H1 (cell line): ENCODE measurements at regions not wholly inside any gene's neighbourhood (a gene's known extent, or its start where the extent isn't known, plus 50 kb on each side); places are given as distances from the start of the nearest gene placed in this dataset.

Experiments used
- BCL11A ChIP-seq, 2 experiments: IDR thresholded peaks; one replicate each; pipeline ENCODE4 v1.6.1; 2011; ENCODE audit warnings: low read depth in 2 of 2, low read length in 2 of 2, mild to moderate bottlenecking in 2 of 2
- CBX8 ChIP-seq: fragments of 300-800, 300-1000 bp; sonication (generic); IDR thresholded peaks from 2 replicates; pipeline ENCODE4 v1.7.1; 2016; ENCODE audit warnings: low read depth, low read length, borderline replicate concordance
- CHD1 ChIP-seq: IDR thresholded peaks from 2 replicates; pipeline ENCODE4 v1.6.1; 2012; ENCODE audit warnings: low read depth, low read length, improper control_type of control experiment
- CTCF ChIP-seq, 3 experiments: IDR thresholded peaks; 1 replicate in 2 of 3; 2 replicates in 1 of 3; pipeline versions ENCODE4 v1.5.1 to v1.6.1; 2011; ENCODE audit warnings: low read length in 3 of 3, mild to moderate bottlenecking in 3 of 3, inconsistent platforms in 2 of 3, low read depth in 1 of 3, moderate library complexity in 1 of 3; ENCODE audit not compliant: insufficient read depth in 1 of 3; ENCODE audit errors: control extremely low read depth in 1 of 3
- EP300 ChIP-seq, 2 experiments: IDR thresholded peaks; 1 replicate in 1 of 2; 2 replicates in 1 of 2; pipeline ENCODE4 v1.6.1; 2011 to 2012; ENCODE audit warnings: low read depth in 2 of 2, low read length in 2 of 2, mild to moderate bottlenecking in 2 of 2, borderline replicate concordance in 1 of 2, inconsistent platforms in 1 of 2, moderate library complexity in 1 of 2
- JUN ChIP-seq: IDR thresholded peaks from 2 replicates; pipeline ENCODE4 v1.6.1; 2011; ENCODE audit warnings: low read depth, mild to moderate bottlenecking, improper control_type of control experiment, low read length
- MAX ChIP-seq: IDR thresholded peaks from 2 replicates; pipeline ENCODE4 v1.6.1; 2012; ENCODE audit warnings: inconsistent platforms
- POLR2A ChIP-seq, 2 experiments: IDR thresholded peaks; 1 replicate in 1 of 2; 2 replicates in 1 of 2; pipeline ENCODE4 v1.6.1; 2011; ENCODE audit warnings: low read depth in 2 of 2, low read length in 2 of 2, mild to moderate bottlenecking in 2 of 2; ENCODE audit errors: control extremely low read depth in 1 of 2
- POLR2AphosphoS5 ChIP-seq: IDR thresholded peaks from 2 replicates; pipeline ENCODE4 v1.6.1; 2011; ENCODE audit warnings: low read depth, low read length
- RXRA ChIP-seq: IDR thresholded peaks from 2 replicates; pipeline ENCODE4 v1.6.1; 2011; ENCODE audit warnings: low read depth, mild to moderate bottlenecking, low read length, moderate library complexity; ENCODE audit not compliant: insufficient read depth
- SAP30 ChIP-seq: fragments of 300-600 bp; sonication (generic); IDR thresholded peaks from 2 replicates; pipeline ENCODE4 v1.7.1; 2012; ENCODE audit warnings: low read length, moderate library complexity, mild to moderate bottlenecking, inconsistent platforms; ENCODE audit not compliant: insufficient read depth, insufficient replicate concordance
- ZNF274 ChIP-seq: IDR thresholded peaks from 2 replicates; pipeline ENCODE4 v1.7.0; 2012; ENCODE audit warnings: low read length, borderline replicate concordance; ENCODE audit errors: extremely low read depth
- TF ChIP-seq, protein P1 (sequence below): IDR thresholded peaks from 2 replicates; pipeline ENCODE4 v1.6.1; 2011; ENCODE audit warnings: low read depth, mild to moderate bottlenecking, low read length; ENCODE audit not compliant: insufficient read depth
- TF ChIP-seq, protein P2 (sequence below): IDR thresholded peaks from 2 replicates; pipeline ENCODE4 v1.6.1; 2012; ENCODE audit warnings: inconsistent platforms

- TF ChIP-seq, protein P1, sequence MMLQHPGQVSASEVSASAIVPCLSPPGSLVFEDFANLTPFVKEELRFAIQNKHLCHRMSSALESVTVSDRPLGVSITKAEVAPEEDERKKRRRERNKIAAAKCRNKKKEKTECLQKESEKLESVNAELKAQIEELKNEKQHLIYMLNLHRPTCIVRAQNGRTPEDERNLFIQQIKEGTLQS = no peak
- TF ChIP-seq JUN = no peak
- no peak for TF ChIP-seq SAP30
- no peak for TF ChIP-seq EP300 (IDR thresholded peaks at IDR 0.05; ENCODE audit: borderline replicate concordance in 1 of 2, low read depth in 2 of 2, low read length in 2 of 2)
- no peak for TF ChIP-seq BCL11A (IDR thresholded peaks at IDR 0.05; ENCODE audit: low read depth in 2 of 2, low read length in 2 of 2)
- no peak for TF ChIP-seq POLR2A (IDR thresholded peaks at IDR 0.05; ENCODE audit: control extremely low read depth in 1 of 2, low read depth in 2 of 2, low read length in 2 of 2)
- TF ChIP-seq, protein P2, sequence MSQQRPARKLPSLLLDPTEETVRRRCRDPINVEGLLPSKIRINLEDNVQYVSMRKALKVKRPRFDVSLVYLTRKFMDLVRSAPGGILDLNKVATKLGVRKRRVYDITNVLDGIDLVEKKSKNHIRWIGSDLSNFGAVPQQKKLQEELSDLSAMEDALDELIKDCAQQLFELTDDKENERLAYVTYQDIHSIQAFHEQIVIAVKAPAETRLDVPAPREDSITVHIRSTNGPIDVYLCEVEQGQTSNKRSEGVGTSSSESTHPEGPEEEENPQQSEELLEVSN = no peak
- TF ChIP-seq RXRA = no peak
- no peak for TF ChIP-seq ZNF274
- no peak for TF ChIP-seq POLR2AphosphoS5
- no peak for TF ChIP-seq CTCF (IDR thresholded peaks at IDR 0.05; ENCODE audit: control extremely low read depth in 1 of 3, insufficient read depth in 1 of 3, low read depth in 1 of 3, low read length in 3 of 3)
- TF ChIP-seq MAX = no peak
- no peak for TF ChIP-seq CHD1
- no peak for TF ChIP-seq CBX8
Observed at GRCh38 chr13:79667771-79668170, 186.8 kb downstream of the NDFIP2 start.
